Tibial nerve (tissue), 3 donors: ENCODE measurements at regions not wholly inside any gene's neighbourhood (a gene's known extent, or its start where the extent isn't known, plus 50 kb on each side); places are given as distances from the start of the nearest gene placed in this dataset.

Experiments
- CTCF ChIP-seq, 5 experiments: fragments of 200-600 bp in 3 of 5; fragments of 450-650 bp in 2 of 5; sonication (generic) in 3 of 5; IDR thresholded peaks; one replicate each; pipeline ENCODE4 v1.5.1; 2016 to 2019; ENCODE audit warnings: antibody characterized with exemption in 5 of 5, mild to moderate bottlenecking in 3 of 5, moderate library complexity in 2 of 5
- POLR2A ChIP-seq, 2 donors: fragments of 450-650 bp; IDR thresholded peaks; one replicate each; pipeline ENCODE4 v1.6.1; 2017; ENCODE audit warnings: antibody characterized with exemption in 2 of 2, mild to moderate bottlenecking in 2 of 2, moderate library complexity in 2 of 2

GRCh38 chr1:81439046-81439823, 361.5 kb upstream of the ADGRL2 start:
- TF ChIP-seq POLR2A (IDR thresholded peaks at IDR 0.05) (no peak), CTCF (IDR thresholded peaks at IDR 0.05) (no peak)
